ENCODE measurements at regions not wholly inside any gene's neighbourhood (a gene's known extent, or its start where the extent isn't known, plus 50 kb on each side); places are given as distances from the start of the nearest gene placed in this dataset.

- TF ChIP-seq FOXJ3 (CRISPR knock-in tag; IDR thresholded peaks at IDR 0.05; ENCODE audit: borderline replicate concordance) (no peak), FOXP1 (CRISPR knock-in tag; IDR thresholded peaks at IDR 0.05; ENCODE audit: borderline replicate concordance) (no peak), ELF4 (CRISPR knock-in tag; IDR thresholded peaks at IDR 0.05; ENCODE audit: low read depth) (no peak), CTCF (IDR thresholded peaks at IDR 0.05) (no peak), GTF2I (CRISPR knock-in tag; conservative IDR thresholded peaks at IDR 0.05) (no peak), PRRX2 (CRISPR knock-in tag; IDR thresholded peaks at IDR 0.05) (no peak), NFYB (CRISPR knock-in tag; conservative IDR thresholded peaks at IDR 0.05; ENCODE audit: low read depth) (no peak)
- TF ChIP-seq, protein P1, sequence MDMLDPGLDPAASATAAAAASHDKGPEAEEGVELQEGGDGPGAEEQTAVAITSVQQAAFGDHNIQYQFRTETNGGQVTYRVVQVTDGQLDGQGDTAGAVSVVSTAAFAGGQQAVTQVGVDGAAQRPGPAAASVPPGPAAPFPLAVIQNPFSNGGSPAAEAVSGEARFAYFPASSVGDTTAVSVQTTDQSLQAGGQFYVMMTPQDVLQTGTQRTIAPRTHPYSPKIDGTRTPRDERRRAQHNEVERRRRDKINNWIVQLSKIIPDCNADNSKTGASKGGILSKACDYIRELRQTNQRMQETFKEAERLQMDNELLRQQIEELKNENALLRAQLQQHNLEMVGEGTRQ (CRISPR knock-in tag; IDR thresholded peaks at IDR 0.05) = no peak
- TF ChIP-seq, protein P2, sequence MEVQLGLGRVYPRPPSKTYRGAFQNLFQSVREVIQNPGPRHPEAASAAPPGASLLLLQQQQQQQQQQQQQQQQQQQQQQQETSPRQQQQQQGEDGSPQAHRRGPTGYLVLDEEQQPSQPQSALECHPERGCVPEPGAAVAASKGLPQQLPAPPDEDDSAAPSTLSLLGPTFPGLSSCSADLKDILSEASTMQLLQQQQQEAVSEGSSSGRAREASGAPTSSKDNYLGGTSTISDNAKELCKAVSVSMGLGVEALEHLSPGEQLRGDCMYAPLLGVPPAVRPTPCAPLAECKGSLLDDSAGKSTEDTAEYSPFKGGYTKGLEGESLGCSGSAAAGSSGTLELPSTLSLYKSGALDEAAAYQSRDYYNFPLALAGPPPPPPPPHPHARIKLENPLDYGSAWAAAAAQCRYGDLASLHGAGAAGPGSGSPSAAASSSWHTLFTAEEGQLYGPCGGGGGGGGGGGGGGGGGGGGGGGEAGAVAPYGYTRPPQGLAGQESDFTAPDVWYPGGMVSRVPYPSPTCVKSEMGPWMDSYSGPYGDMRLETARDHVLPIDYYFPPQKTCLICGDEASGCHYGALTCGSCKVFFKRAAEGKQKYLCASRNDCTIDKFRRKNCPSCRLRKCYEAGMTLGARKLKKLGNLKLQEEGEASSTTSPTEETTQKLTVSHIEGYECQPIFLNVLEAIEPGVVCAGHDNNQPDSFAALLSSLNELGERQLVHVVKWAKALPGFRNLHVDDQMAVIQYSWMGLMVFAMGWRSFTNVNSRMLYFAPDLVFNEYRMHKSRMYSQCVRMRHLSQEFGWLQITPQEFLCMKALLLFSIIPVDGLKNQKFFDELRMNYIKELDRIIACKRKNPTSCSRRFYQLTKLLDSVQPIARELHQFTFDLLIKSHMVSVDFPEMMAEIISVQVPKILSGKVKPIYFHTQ (CRISPR knock-in tag; IDR thresholded peaks at IDR 0.05) = no peak
Observed at GRCh38 chr6:14730654-14731053, 515.2 kb upstream of the JARID2 start.
